LoVo (cell line): ENCODE measurements at regions not wholly inside any gene's neighbourhood (a gene's known extent, or its start where the extent isn't known, plus 50 kb on each side); places are given as distances from the start of the nearest gene placed in this dataset.
"Not testable (repeated sequence)": the region's sequence is repeated elsewhere in the genome, so short reads cannot be mapped to it uniquely, and the experiment has no call there.

Experiments
- DNase-seq: peaks from one replicate; pipeline ENCODE4 v3.0.0-alpha.2; 2016; ENCODE audit warnings: low spot score

- DNase-seq = no peak
These were observed 50.0 kb downstream of the PTPRS start for GRCh38 chr19:5290336-5291262.

GRCh38 chr19:5289060-5289990, 51.3 kb downstream of the PTPRS start:
- DNase-seq = no peak

GRCh38 chr19:5288347-5288739, 52.3 kb downstream of the PTPRS start:
- no peak for DNase-seq

- no peak for DNase-seq
These were observed 53.5 kb downstream of the PTPRS start for GRCh38 chr19:5287066-5287465.

GRCh38 chr19:5286465-5287029, 54.1 kb downstream of the PTPRS start:
- no peak for DNase-seq

- no peak for DNase-seq
These were observed 54.7 kb downstream of the PTPRS start for GRCh38 chr19:5285955-5286354.

- no peak for DNase-seq
These were observed 55.3 kb downstream of the PTPRS start for GRCh38 chr19:5285311-5285710.

GRCh38 chr19:5282901-5283300, 57.7 kb downstream of the PTPRS start:
- no peak for DNase-seq

GRCh38 chr19:5281588-5281987, 59.0 kb downstream of the PTPRS start:
- no peak for DNase-seq

- not testable (repeated sequence) for DNase-seq
These were observed 64.9 kb downstream of the PTPRS start for GRCh38 chr19:5275668-5276067.

- no peak for DNase-seq
These were observed 66.8 kb downstream of the PTPRS start for GRCh38 chr19:5273782-5274181.

GRCh38 chr19:5271145-5271544, 69.5 kb downstream of the PTPRS start:
- DNase-seq = no peak

GRCh38 chr19:5269926-5270325, 70.7 kb downstream of the PTPRS start:
- no peak for DNase-seq

GRCh38 chr19:5269279-5269678, 71.3 kb downstream of the PTPRS start:
- DNase-seq = no peak

GRCh38 chr19:5268801-5269200, 71.8 kb downstream of the PTPRS start:
- DNase-seq = no peak

- DNase-seq = no peak
These were observed 75.4 kb downstream of the PTPRS start for GRCh38 chr19:5265260-5265659.

GRCh38 chr19:5264453-5264852, 76.2 kb downstream of the PTPRS start:
- no peak for DNase-seq

GRCh38 chr19:5263615-5264014, 77.0 kb downstream of the PTPRS start:
- DNase-seq = no peak

GRCh38 chr19:5262721-5263120, 77.9 kb downstream of the PTPRS start:
- DNase-seq = no peak

GRCh38 chr19:5261156-5261890, 79.3 kb downstream of the PTPRS start:
- no peak for DNase-seq

- DNase-seq = no peak
These were observed 80.1 kb downstream of the PTPRS start for GRCh38 chr19:5260381-5260967.
